ENCODE measurements at regions not wholly inside any gene's neighbourhood (a gene's known extent, or its start where the extent isn't known, plus 50 kb on each side); places are given as distances from the start of the nearest gene placed in this dataset.

DNA sequence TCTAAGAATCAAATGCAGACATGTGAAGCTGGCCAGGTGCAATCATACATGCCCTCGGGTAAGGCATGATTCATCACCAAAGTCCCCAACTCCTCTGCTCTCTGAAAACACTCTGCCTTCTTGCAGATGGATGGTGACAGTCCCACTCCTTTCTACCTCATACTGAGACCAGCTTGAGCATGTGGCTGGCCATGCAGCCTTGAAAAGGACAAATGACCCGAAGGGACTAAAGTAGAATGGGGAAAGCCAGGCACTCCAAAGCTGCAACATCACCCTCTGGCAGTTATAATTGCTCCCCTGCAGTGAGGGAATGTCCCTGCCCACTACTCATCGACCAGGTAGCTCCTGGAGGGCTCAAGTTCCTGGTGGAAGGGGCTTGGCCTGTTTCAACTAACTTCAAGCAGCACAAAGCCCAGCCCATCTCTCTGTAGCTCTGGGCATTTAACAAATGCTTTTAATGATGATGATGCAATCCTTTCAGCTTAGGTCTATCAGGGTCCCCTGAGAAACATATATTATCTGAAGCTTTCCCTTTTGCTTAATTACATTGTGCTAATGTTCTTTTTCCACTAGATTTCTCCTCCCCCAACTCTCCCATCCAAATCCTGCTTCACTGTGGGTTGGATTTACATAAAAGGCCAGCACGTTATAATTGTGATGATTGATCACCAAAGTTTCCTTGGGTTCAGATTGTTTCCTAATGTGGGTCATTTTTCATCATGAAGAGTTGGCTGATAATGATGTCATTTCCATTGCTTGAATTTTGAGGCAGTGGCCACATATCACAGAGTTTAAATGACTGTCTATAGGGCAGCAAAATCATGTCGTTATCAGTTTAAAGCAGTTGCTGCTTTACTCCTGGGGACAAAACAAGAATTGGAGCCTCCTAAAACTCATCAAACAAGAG lies 436.5 kb upstream of the SLC30A5 start:
- Mint-ChIP-seq H3K4me3 (no peak overlapping the region), H3K4me1 (no peaks in the 10 kb centered on the region)

DNA sequence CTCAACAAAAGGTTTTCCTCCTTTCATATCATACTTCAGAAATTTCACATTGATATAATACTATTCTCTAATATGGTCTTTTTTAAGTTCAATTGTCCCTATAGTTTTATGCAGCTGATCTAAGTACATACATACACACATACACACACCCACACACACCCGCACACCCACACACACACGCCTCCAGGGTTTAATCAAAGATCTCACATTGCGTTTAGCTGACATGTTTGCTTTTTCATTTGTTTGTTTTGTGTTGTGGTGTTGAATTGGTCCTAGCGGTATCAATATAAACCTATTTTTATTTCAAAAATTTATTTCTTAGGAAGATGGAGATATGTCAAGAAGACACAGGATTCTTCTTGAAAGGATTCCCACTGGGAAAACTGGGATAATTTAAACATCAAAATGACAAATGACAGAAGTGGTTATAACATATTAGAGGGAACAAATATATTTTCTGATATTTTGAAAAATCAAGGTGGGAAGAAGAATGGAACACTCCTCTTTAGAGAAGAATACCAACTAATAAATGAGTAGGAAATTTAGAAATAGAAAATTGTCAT lies 434.9 kb upstream of the SLC30A5 start:
- Mint-ChIP-seq H3K36me3 (no peaks in the 10 kb centered on the region), H3K4me3 (no peak overlapping the region), H3K4me1 (no peaks in the 10 kb centered on the region), H3K27me3 (ENCODE audit: insufficient read depth, low read depth) (no peaks in the 10 kb centered on the region), H3K9me3 (peaks cover 4% of the 10 kb centered on the region), H3K27ac (no peak overlapping the region)
- Histone ChIP-seq H3K4me2 (no peak overlapping the region), H3K9me3 (ENCODE audit: low read depth) (no peaks in the 10 kb centered on the region), H3K36me3 (no peaks in the 10 kb centered on the region), H3F3A (ENCODE audit: low read depth) (no peaks in the 10 kb centered on the region), H2AFZ (replicated peaks) (no peak overlapping the region), H3K4me1 (no peaks in the 10 kb centered on the region), H3K79me2 (ENCODE audit: low read depth) (no peaks in the 10 kb centered on the region), H3K27me3 (no peaks in the 10 kb centered on the region), H4K20me1 (ENCODE audit: low read depth) (no peaks in the 10 kb centered on the region), H3K27ac (no peak overlapping the region), H3K9ac (no peak overlapping the region), H3K4me3 (no peak overlapping the region)
- DNase-seq (ENCODE audit: low spot score): no peak
- TF ChIP-seq EZH2 (IDR thresholded peaks at IDR 0.05): no peak
- no peak for TF ChIP-seq EZH2phosphoT487 (IDR thresholded peaks at IDR 0.05)
- TF ChIP-seq, protein P1, sequence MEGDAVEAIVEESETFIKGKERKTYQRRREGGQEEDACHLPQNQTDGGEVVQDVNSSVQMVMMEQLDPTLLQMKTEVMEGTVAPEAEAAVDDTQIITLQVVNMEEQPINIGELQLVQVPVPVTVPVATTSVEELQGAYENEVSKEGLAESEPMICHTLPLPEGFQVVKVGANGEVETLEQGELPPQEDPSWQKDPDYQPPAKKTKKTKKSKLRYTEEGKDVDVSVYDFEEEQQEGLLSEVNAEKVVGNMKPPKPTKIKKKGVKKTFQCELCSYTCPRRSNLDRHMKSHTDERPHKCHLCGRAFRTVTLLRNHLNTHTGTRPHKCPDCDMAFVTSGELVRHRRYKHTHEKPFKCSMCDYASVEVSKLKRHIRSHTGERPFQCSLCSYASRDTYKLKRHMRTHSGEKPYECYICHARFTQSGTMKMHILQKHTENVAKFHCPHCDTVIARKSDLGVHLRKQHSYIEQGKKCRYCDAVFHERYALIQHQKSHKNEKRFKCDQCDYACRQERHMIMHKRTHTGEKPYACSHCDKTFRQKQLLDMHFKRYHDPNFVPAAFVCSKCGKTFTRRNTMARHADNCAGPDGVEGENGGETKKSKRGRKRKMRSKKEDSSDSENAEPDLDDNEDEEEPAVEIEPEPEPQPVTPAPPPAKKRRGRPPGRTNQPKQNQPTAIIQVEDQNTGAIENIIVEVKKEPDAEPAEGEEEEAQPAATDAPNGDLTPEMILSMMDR (IDR thresholded peaks at IDR 0.05): no peak

More for the DNA sequence above, 436.5 kb upstream of the SLC30A5 start:
- H3K36me3 ChIP-seq: no peaks in the 10 kb centered on the region
- H4K20me1 ChIP-seq (ENCODE audit: low read depth): no peaks in the 10 kb centered on the region
- H3K36me3 Mint-ChIP-seq: no peaks in the 10 kb centered on the region
- H3K9me3 ChIP-seq (ENCODE audit: low read depth): no peaks in the 10 kb centered on the region
- no peak for DNase-seq (ENCODE audit: low spot score)
- no peaks in the 10 kb centered on the region for H3K4me1 ChIP-seq
- peaks cover 4% of the 10 kb centered on the region for H3K9me3 Mint-ChIP-seq
- H3K4me3 ChIP-seq: no peak overlapping the region
- H3K27me3 ChIP-seq: no peaks in the 10 kb centered on the region
- H3K4me2 ChIP-seq: no peak overlapping the region
- H3K79me2 ChIP-seq (ENCODE audit: low read depth): no peaks in the 10 kb centered on the region
- no peak overlapping the region for H3K27ac Mint-ChIP-seq
- no peaks in the 10 kb centered on the region for H3F3A ChIP-seq (ENCODE audit: low read depth)
- no peak overlapping the region for H3K27ac ChIP-seq
- H3K9ac ChIP-seq: no peak overlapping the region
- no peak overlapping the region for H2AFZ ChIP-seq (replicated peaks)
- TF ChIP-seq, protein P1 (IDR thresholded peaks at IDR 0.05): no peak
- TF ChIP-seq EZH2 (IDR thresholded peaks at IDR 0.05) (no peak), EZH2phosphoT487 (IDR thresholded peaks at IDR 0.05) (no peak)
- H3K27me3 Mint-ChIP-seq (ENCODE audit: insufficient read depth, low read depth): no peaks in the 10 kb centered on the region

DNA sequence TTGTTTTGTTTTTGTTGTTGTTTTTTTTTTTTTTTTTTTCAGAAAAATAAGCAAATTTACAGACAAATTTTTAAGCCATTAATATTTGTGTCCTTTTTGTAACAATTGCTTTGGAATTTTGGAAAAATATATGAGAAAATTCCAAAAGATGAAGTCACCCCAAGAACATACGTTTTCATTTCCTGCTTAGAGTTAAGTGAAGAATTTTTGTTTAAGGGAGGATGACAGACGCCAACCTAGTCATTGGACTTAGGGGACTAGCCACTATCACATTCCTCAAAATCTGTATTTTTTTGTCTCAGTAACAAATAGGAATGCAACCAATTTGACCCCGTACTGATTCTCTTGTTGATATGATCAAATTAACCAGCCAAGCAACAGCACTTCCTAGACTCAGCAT lies 433.9 kb upstream of the SLC30A5 start:
- Histone ChIP-seq H3K9ac (no peak overlapping the region), H3K4me2 (no peak overlapping the region), H3K4me1 (no peaks in the 10 kb centered on the region), H3K79me2 (ENCODE audit: low read depth) (no peaks in the 10 kb centered on the region), H2AFZ (replicated peaks) (no peak overlapping the region), H3K27me3 (no peaks in the 10 kb centered on the region), H3K4me3 (no peak overlapping the region), H3F3A (ENCODE audit: low read depth) (no peaks in the 10 kb centered on the region), H4K20me1 (ENCODE audit: low read depth) (no peaks in the 10 kb centered on the region), H3K36me3 (no peaks in the 10 kb centered on the region), H3K9me3 (ENCODE audit: low read depth) (no peaks in the 10 kb centered on the region), H3K27ac (no peak overlapping the region)
- Mint-ChIP-seq H3K27ac (no peak overlapping the region), H3K27me3 (ENCODE audit: insufficient read depth, low read depth) (no peaks in the 10 kb centered on the region), H3K4me3 (no peak overlapping the region), H3K4me1 (no peaks in the 10 kb centered on the region), H3K36me3 (no peaks in the 10 kb centered on the region), H3K9me3 (peaks cover 4% of the 10 kb centered on the region)
- TF ChIP-seq EZH2 (IDR thresholded peaks at IDR 0.05): no peak
- TF ChIP-seq EZH2phosphoT487 (IDR thresholded peaks at IDR 0.05): no peak
- TF ChIP-seq, protein P1 (IDR thresholded peaks at IDR 0.05): no peak
- DNase-seq (ENCODE audit: low spot score): no peak

Data from neural progenitor cell (in vitro differentiated cells).